ENCODE measurements at regions not wholly inside any gene's neighbourhood (a gene's known extent, or its start where the extent isn't known, plus 50 kb on each side); places are given as distances from the start of the nearest gene placed in this dataset.
"Not testable (repeated sequence)": the region's sequence is repeated elsewhere in the genome, so short reads cannot be mapped to it uniquely, and the experiment has no call there.

DNA sequence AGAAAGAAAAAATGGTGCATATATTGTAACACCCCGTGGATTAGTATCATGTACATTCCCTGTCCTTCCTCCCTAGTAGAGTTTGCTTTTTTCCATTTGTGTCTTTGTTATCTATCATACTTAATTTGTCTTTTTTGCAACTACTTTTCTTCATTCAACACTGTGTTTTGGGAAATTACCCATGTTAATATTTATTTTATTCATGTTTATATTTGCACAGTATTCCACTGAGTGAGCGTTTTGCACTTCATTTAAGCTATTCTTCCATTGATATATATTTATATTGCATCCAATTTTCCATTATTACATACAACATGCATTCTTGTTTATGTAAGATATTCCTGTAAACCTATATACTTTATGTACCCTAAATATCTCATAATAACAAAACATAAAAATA, 57.6 kb upstream of the FAM171A1 start:
- no peak overlapping the region for H3K27ac ChIP-seq
- no peaks in the 10 kb centered on the region for H3K4me1 ChIP-seq
- DNase-seq: no peak
- no peaks in the 10 kb centered on the region for H3K27me3 ChIP-seq
- TF ChIP-seq, protein P1, sequence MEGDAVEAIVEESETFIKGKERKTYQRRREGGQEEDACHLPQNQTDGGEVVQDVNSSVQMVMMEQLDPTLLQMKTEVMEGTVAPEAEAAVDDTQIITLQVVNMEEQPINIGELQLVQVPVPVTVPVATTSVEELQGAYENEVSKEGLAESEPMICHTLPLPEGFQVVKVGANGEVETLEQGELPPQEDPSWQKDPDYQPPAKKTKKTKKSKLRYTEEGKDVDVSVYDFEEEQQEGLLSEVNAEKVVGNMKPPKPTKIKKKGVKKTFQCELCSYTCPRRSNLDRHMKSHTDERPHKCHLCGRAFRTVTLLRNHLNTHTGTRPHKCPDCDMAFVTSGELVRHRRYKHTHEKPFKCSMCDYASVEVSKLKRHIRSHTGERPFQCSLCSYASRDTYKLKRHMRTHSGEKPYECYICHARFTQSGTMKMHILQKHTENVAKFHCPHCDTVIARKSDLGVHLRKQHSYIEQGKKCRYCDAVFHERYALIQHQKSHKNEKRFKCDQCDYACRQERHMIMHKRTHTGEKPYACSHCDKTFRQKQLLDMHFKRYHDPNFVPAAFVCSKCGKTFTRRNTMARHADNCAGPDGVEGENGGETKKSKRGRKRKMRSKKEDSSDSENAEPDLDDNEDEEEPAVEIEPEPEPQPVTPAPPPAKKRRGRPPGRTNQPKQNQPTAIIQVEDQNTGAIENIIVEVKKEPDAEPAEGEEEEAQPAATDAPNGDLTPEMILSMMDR (IDR thresholded peaks at IDR 0.05): no peak
- no peak for TF ChIP-seq POLR2A (IDR thresholded peaks at IDR 0.05)
- H3K4me3 ChIP-seq: no peak overlapping the region
- no peaks in the 10 kb centered on the region for H3K9me3 ChIP-seq
- no peaks in the 10 kb centered on the region for H3K36me3 ChIP-seq

DNA sequence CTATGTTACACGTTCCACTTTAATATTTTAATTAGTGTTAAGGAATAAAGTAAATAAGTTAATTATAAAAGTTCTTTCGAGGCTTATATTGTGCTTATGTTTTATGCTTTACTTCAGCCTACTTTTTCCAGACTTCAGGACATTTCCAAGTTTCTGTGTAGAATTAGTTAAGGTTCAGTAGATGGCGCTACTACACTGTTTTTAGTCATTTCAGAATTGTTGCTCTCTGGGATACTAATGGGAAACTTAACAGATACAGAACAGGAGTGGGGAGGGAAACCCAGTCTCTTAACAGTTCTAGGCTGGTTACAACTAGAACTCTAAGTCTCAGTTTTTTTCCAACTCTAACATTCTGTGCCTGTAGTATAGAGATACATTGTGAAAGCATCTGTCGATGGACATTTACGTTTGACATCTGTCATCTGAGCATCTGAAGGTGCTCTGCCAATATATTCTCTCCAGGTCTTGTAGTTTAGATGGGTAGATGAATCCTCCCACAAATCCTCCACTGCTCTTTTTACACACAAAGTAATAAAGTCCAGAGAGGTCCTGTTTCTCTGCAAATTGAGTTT, 56.8 kb upstream of the FAM171A1 start:
- no peaks in the 10 kb centered on the region for H3K27me3 ChIP-seq
- no peak for DNase-seq
- TF ChIP-seq POLR2A (IDR thresholded peaks at IDR 0.05): no peak
- TF ChIP-seq, protein P1 (IDR thresholded peaks at IDR 0.05): peak in 4 of 6 experiments; percentile 37 to 54 (median 48)
- no peaks in the 10 kb centered on the region for H3K36me3 ChIP-seq
- H3K9me3 ChIP-seq: no peaks in the 10 kb centered on the region
- H3K4me3 ChIP-seq: no peak overlapping the region
- H3K4me1 ChIP-seq: no peaks in the 10 kb centered on the region
- no peak overlapping the region for H3K27ac ChIP-seq

DNA sequence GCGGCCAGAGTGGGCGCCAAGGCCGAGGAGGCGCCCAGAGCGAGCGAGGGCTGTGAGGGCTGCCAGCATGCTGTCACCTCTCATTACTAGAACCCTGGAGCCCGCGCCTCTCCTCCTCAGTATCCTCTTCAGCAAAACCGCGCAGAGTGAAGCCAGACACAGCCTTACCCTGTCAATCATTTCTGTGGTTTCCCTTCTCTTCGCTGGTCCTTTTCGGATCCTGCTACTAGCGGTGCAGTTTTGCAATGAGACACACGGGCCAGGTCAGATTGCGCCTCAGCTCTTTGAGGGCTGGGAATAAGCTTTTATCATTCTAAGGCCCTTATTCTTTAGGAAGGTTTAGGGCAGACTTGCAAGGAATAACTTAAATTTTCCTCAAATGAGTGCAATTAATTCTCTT, 55.5 kb upstream of the FAM171A1 start:
- no peaks in the 10 kb centered on the region for H3K9me3 ChIP-seq
- no peaks in the 10 kb centered on the region for H3K4me1 ChIP-seq
- no peaks in the 10 kb centered on the region for H3K36me3 ChIP-seq
- DNase-seq: no peak
- H3K27me3 ChIP-seq: no peaks in the 10 kb centered on the region
- TF ChIP-seq, protein P1 (IDR thresholded peaks at IDR 0.05): no peak
- no peak for TF ChIP-seq POLR2A (IDR thresholded peaks at IDR 0.05)
- no peak overlapping the region for H3K27ac ChIP-seq
- H3K4me3 ChIP-seq: no peak overlapping the region

DNA sequence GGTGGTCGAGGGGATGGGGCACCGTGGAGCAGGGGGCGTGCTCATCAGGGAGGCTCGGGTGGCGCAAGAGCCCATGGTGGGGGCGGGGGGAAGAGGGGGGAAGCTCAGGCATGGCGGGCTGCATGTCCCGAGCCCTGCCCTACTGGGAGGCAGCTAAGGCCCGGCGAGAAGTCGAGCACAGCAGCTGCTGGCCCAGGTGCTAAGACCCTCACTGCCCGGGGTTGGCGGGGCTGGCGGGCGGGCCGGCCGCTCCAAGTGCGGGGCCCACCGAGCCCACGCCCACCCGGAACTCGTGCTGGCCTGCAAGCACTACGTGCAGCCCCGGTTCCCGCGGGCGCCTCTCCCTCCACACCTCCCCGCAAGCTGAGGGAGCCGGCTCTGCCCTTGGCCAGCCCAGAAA, 55.0 kb upstream of the FAM171A1 start:
- no peaks in the 10 kb centered on the region for H3K4me1 ChIP-seq
- H3K27ac ChIP-seq: no peak overlapping the region
- H3K36me3 ChIP-seq: no peaks in the 10 kb centered on the region
- no peak for DNase-seq
- H3K27me3 ChIP-seq: no peaks in the 10 kb centered on the region
- no peak overlapping the region for H3K4me3 ChIP-seq
- TF ChIP-seq, protein P1 (IDR thresholded peaks at IDR 0.05): no peak
- TF ChIP-seq POLR2A (IDR thresholded peaks at IDR 0.05): no peak
- H3K9me3 ChIP-seq: no peaks in the 10 kb centered on the region

DNA sequence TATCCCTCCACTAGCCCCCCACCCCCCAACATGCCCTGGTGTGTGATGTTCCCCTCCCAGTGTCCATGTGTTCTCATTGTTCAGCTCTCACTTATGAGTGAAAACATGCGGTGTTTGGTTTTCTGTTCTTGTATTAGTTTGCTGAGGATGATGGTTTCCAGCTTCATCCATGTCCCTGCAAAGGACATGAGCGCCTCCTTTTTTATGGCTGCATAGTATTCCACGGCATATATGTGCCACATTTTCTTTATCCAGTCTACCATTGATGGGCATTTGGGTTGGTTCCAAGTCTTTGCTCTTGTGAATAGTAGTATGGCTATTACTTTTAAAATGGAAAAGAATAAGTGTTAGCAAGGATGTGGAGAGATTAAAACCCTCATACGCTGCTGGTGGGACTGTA, 50.8 kb upstream of the FAM171A1 start:
- H3K36me3 ChIP-seq, DNase-seq, H3K27ac ChIP-seq, H3K4me3 ChIP-seq, H3K27me3 ChIP-seq, H3K4me1 ChIP-seq, H3K9me3 ChIP-seq: not testable (repeated sequence)

Data from Peyer's patch (tissue), 4 donors.